ENCODE measurements at regions not wholly inside any gene's neighbourhood (a gene's known extent, or its start where the extent isn't known, plus 50 kb on each side); places are given as distances from the start of the nearest gene placed in this dataset.

GRCh38 chr17:71765437-71765836 is 355.4 kb upstream of the SOX9 start:
- TF ChIP-seq, protein P1, sequence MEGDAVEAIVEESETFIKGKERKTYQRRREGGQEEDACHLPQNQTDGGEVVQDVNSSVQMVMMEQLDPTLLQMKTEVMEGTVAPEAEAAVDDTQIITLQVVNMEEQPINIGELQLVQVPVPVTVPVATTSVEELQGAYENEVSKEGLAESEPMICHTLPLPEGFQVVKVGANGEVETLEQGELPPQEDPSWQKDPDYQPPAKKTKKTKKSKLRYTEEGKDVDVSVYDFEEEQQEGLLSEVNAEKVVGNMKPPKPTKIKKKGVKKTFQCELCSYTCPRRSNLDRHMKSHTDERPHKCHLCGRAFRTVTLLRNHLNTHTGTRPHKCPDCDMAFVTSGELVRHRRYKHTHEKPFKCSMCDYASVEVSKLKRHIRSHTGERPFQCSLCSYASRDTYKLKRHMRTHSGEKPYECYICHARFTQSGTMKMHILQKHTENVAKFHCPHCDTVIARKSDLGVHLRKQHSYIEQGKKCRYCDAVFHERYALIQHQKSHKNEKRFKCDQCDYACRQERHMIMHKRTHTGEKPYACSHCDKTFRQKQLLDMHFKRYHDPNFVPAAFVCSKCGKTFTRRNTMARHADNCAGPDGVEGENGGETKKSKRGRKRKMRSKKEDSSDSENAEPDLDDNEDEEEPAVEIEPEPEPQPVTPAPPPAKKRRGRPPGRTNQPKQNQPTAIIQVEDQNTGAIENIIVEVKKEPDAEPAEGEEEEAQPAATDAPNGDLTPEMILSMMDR (IDR thresholded peaks at IDR 0.05) = no peak
- no peak for TF ChIP-seq POLR2A (IDR thresholded peaks at IDR 0.05)

Measured in vagina (tissue), 2 donors.